Erythroblast (primary cell): ENCODE measurements at regions not wholly inside any gene's neighbourhood (a gene's known extent, or its start where the extent isn't known, plus 50 kb on each side); places are given as distances from the start of the nearest gene placed in this dataset.

Source experiments
- DNase-seq, 2 experiments: peaks; one replicate each; lab custom pipeline; 2025; lab: John Stamatoyannopoulos, UW
- GATA1 ChIP-seq: IDR thresholded peaks from 2 replicates; pipeline ENCODE4 v1.6.1; 2011; ENCODE audit warnings: low read depth, mild to moderate bottlenecking, control low read depth, low read length, moderate library complexity
- POLR2A ChIP-seq: IDR thresholded peaks from 2 replicates; pipeline ENCODE4 v1.6.1; 2011; ENCODE audit warnings: mild to moderate bottlenecking, low read length

DNA sequence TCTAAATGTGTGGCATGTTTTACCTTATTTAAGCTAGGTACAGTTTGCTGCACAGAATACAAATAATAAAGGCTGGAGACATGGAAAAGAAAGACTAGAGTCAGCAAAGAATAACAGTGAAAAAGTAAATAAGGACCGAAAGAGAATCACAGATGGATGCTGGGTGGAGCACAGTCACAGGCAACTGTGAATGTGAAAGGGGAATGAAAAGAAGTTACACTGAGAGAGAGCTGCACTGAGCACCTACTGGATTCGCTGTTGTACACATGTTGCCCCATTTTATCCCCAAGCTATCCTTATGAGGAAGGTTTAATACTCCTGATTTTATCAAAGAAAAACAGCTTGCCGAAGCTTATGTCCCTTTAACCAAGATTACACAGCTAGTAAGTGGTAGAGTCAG lies 165.4 kb upstream of the RGMB start:
- TF ChIP-seq POLR2A: no peak
- TF ChIP-seq GATA1: no peak
- no peak for DNase-seq

DNA sequence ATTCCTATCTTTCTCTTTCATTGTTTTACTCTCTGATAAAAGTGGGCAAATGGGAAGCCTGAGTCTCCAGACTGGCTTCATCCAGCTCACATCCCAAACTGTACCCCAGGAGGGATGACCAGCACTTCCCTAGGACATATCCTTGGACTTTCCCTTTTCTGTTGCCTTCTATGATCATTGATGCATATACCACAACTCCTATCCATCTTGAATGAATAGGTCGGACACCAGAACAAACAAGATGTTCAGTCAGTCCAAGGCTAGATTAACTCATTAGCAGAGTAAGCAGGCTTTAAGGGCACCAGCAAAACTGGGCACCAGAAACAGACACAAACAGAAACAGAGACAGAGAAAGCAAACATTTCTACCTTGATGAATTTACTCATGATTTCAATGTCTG lies 159.1 kb upstream of the RGMB start:
- no peak for TF ChIP-seq GATA1
- TF ChIP-seq POLR2A: no peak
- DNase-seq: no peak

DNA sequence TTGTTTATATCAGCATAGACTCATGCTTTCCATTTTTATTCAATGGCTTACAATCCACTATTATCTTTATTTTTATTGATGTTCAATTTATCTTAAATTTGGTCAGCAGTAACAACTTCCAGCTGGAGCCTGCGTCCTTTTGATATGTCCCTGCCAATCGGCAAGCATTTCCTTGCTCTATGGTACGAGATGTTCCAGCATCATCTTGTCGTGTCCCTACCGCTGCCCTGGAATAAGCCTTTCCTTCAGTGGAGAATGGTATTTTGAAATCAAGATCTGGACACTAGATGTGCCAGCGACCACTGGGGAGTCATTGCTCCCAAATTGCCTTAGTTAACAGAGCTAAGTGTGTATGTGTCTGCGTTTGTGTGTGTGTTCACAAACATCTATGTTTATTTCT lies 151.6 kb upstream of the RGMB start:
- TF ChIP-seq GATA1 (no peak), POLR2A (no peak)
- DNase-seq: no peak

- no peak for DNase-seq
- TF ChIP-seq POLR2A (no peak), GATA1 (no peak)
These were observed 149.2 kb upstream of the RGMB start for GRCh38 chr5:98624145-98624880.

GRCh38 chr5:98627121-98627520 lies 146.3 kb upstream of the RGMB start:
- no peak for DNase-seq
- no peak for TF ChIP-seq GATA1
- TF ChIP-seq POLR2A: no peak

GRCh38 chr5:98630621-98631020 lies 142.8 kb upstream of the RGMB start:
- TF ChIP-seq POLR2A: no peak
- DNase-seq: no peak

DNA sequence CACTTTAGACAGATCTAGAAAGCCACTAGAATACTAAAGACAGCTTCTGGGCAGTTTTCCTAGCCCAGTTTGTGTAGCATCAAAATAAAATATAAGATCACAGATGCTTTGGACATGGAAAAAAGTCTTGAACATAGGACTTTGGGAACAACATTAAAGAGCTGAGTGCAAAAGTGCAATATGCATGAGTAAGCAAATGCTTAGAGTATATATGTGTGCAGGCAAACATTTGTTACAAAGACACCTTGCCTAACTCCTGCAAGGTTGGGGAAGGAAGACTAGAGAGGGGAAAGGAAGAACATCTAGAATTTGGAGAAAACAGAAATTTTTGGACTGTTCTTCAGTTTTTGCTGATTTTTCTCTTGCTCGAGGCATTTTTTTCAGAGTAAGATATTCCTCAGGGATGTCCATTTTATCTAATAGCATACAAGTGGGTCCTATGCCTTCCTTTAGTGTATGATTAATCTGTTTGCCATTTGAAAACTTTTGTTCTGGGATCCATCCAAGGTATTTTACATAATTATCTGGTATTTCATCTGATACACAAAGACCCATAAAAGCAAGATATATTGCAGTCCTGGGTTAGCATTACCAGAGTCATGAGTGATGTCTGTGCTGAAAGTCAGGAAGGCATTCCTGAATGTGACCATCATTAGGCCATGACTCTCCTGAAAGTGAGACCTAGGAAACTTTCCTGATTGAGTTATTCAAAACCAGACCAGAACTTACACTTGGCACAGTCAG lies 142.0 kb upstream of the RGMB start:
- no peak for TF ChIP-seq POLR2A
- no peak for TF ChIP-seq GATA1
- DNase-seq: no peak

- no peak for TF ChIP-seq GATA1
- no peak for TF ChIP-seq POLR2A
- no peak for DNase-seq
These were observed 137.8 kb upstream of the RGMB start for GRCh38 chr5:98635656-98636055.

GRCh38 chr5:98637116-98637515 lies 136.3 kb upstream of the RGMB start:
- TF ChIP-seq GATA1 (no peak), POLR2A (no peak)
- no peak for DNase-seq

DNA sequence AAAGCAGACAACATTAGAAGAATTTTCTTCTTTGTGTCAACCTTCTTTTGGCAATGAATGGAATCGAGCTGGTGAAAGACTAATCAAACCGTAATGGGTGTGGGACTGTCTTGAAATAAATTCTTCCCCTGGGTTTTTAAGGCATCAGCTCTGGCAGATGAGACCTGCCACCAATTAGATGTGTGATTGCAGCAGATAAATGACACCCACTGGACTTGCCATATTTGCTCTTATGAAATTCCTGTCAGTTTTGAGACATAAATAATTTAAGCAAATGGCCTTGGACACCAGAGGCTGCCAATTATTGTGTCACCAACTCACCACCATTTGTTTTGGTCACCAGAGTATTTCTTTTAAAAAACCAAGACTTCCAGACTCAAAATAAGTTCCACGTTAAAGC lies 135.9 kb upstream of the RGMB start:
- no peak for DNase-seq
- TF ChIP-seq POLR2A (no peak), GATA1 (no peak)

GRCh38 chr5:98638111-98638510 lies 135.4 kb upstream of the RGMB start:
- TF ChIP-seq GATA1 (no peak), POLR2A (no peak)
- DNase-seq: no peak

DNA sequence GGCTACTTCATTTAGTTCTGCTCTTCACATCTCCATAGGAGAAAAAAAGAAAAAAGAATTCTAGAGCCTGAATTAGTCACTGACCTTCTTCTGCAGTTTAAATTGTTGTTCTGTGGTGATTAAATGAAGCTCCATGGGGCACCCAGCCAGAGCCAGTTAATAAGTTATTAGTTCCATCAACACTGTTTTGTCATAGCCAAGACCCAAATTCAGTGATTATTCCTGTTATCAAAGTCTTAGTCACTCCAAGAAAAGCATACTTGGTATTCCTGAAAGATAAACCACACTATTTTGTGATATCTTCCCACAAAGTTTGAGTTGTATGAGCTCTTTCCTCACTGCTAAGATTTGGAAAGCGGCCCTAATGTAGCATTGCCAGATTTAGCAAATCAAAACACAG lies 134.8 kb upstream of the RGMB start:
- DNase-seq: no peak
- TF ChIP-seq GATA1: no peak
- TF ChIP-seq POLR2A: no peak

GRCh38 chr5:98639274-98639673 lies 134.2 kb upstream of the RGMB start:
- TF ChIP-seq GATA1 (no peak), POLR2A (no peak)
- no peak for DNase-seq

DNA sequence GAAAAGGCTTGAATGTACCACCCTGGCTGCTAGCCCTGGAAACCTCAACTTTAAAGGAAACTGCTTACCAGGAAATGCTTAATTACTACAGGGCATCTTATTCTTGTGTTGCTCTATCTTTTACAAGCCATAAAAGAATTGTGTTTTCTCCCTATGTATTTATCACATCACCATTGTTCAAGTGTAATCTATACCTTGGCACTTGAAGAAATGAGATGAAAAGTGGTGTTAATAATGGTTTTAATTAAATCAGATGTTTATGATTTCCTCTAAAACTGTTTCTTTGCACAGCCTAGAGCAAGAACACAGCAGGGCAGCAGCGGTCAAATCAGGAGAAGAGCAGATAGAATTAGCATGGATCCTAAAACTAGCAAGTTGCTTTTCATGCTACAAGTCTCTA lies 131.8 kb upstream of the RGMB start:
- TF ChIP-seq POLR2A (no peak), GATA1 (no peak)
- no peak for DNase-seq

- DNase-seq: no peak
- TF ChIP-seq POLR2A (no peak), GATA1 (no peak)
These were observed 129.9 kb upstream of the RGMB start for GRCh38 chr5:98643569-98643968.

DNA sequence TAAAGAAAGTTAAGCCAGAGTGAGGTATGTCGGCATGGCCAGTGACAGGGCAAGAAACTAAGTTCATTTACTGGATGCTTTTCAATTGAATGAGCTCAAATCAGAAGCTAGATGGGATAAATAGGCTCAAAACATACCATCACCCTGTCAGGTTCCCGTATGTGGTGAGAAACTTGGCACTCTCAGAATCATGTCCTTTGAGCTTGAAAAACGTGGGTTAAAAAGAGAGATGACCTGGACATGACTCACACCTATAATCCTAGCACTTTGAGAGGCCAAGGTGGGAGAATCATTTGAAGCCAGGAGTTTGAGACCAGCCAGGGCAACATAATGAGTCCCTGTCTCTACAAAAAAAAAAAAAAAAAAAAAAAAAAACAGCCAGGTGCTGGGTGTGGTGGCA lies 121.7 kb upstream of the RGMB start:
- DNase-seq: no peak
- TF ChIP-seq GATA1 (no peak), POLR2A (no peak)
